ENCODE measurements at regions not wholly inside any gene's neighbourhood (a gene's known extent, or its start where the extent isn't known, plus 50 kb on each side); places are given as distances from the start of the nearest gene placed in this dataset.

DNA sequence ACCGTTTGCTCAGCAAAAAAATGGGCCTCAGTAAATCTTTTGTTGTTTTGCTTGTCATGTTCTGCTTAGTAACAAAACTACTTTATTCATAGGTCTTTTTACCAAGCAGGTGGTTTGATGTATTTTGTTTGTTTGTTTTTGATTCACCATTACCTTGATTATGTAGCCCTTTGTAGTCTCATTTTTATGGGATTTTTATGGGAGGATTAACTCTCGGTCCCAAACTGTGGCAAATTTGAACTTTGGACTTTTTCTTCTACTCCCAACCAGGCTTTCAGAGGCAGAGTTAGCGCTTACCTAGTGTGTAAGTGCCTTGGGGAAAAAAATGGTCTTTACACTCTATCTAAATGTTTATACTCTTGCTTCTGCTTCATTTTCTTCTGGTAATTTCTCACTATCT lies 276.7 kb upstream of the POU1F1 start:
- CTCF ChIA-PET: no interaction called here
- TF ChIP-seq CTCF (conservative IDR thresholded peaks at IDR 0.05; ENCODE audit: low read depth, low read length) (no peak), EZH2 (IDR thresholded peaks at IDR 0.05; ENCODE audit: borderline replicate concordance, low read depth, low read length, poor library complexity, severe bottlenecking) (no peak)

DNA sequence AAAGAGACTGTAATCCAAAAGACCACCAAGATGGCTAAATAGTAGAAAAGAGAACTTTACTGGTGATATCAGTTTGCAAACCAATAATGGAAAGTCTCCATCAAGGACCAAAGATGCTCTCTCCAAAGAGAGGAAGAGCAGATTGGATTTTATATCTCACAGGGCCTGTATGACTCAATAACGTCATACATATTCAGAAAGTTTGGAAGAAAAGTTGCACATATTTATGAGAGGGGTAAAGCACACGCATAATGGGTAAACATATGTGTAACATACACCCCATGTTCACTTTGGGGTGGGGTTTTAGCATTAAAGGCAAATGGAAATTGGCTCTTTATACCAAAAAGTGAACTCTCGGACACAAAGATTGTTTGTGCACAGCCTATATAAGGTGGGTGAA lies 274.5 kb upstream of the POU1F1 start:
- no peak for TF ChIP-seq CTCF (conservative IDR thresholded peaks at IDR 0.05; ENCODE audit: low read depth, low read length)
- TF ChIP-seq EZH2 (IDR thresholded peaks at IDR 0.05; ENCODE audit: borderline replicate concordance, low read depth, low read length, poor library complexity, severe bottlenecking): no peak
- BruUV-seq (replicated peaks): no TSS peak
- POLR2A ChIA-PET (ENCODE audit: low non-redundant PET): no interaction called here
- peaks cover 56% of the 10 kb centered on the region for H3K4me1 ChIP-seq (ENCODE audit: insufficient read depth, low read length, poor library complexity, severe bottlenecking)
- intact Hi-C loops (cut with micrococcal nuclease; ENCODE audit: unreplicated experiment): no loop called here
- H3K27me3 ChIP-seq (replicated peaks; ENCODE audit: insufficient read depth, low read depth, low read length, poor library complexity): no peaks in the 10 kb centered on the region
- H3K4me3 ChIP-seq (ENCODE audit: low read depth, low read length, poor library complexity, severe bottlenecking): no peak overlapping the region
- no peaks in the 10 kb centered on the region for H3K9me3 ChIP-seq (ENCODE audit: low read depth, low read length, poor library complexity, severe bottlenecking)
- H3K36me3 ChIP-seq (ENCODE audit: insufficient read depth, low read length, poor library complexity, severe bottlenecking): no peaks in the 10 kb centered on the region
- peak; percentile 42 for DNase-seq (ENCODE audit: low spot score)
- CTCF ChIA-PET: interaction anchor here (0.6 kb wide), 1 partner anchor 629 kb away, joined by 3 read pairs; no protein-coding TSS in a partner anchor
- peak overlapping the region; percentile 99 for H3K27ac ChIP-seq (ENCODE audit: low read depth, low read length, poor library complexity, severe bottlenecking)

More for the DNA sequence above, 276.7 kb upstream of the POU1F1 start:
- Histone ChIP-seq H3K27me3 (replicated peaks; ENCODE audit: insufficient read depth, low read depth, low read length, poor library complexity) (no peaks in the 10 kb centered on the region), H3K4me3 (ENCODE audit: low read depth, low read length, poor library complexity, severe bottlenecking) (no peak overlapping the region), H3K36me3 (ENCODE audit: insufficient read depth, low read length, poor library complexity, severe bottlenecking) (no peaks in the 10 kb centered on the region), H3K9me3 (ENCODE audit: low read depth, low read length, poor library complexity, severe bottlenecking) (no peaks in the 10 kb centered on the region), H3K27ac (ENCODE audit: low read depth, low read length, poor library complexity, severe bottlenecking) (peak overlapping the region; percentile 99), H3K4me1 (ENCODE audit: insufficient read depth, low read length, poor library complexity, severe bottlenecking) (peaks cover 34% of the 10 kb centered on the region)
- POLR2A ChIA-PET (ENCODE audit: low non-redundant PET): no interaction called here
- intact Hi-C loops (cut with micrococcal nuclease; ENCODE audit: unreplicated experiment): no loop called here
- no peak for DNase-seq (ENCODE audit: low spot score)
- BruUV-seq (replicated peaks): no TSS peak

DNA sequence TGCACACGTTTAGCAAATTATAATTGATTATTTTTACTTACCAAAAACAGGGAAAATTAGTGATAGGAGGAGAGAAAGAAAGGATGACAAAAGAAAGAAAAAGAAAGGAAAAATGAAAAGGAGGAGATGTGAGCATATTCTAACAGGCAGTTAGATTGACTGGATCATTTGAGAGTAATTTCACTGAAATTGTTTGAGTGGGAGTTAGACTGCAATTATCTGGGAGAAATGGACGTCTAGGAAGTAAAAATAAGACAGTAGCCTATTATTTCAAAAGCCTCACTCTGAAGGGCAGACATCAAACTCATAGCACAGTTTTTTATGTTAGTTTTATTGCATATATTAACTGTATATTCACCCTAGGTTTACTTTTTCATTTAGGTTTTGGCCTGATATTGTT lies 272.8 kb upstream of the POU1F1 start:
- intact Hi-C loops (cut with micrococcal nuclease; ENCODE audit: unreplicated experiment): loop anchor here (2.0 to 10.0 kb wide), 8 partner anchors 78 to 1744 kb away; partner anchors contain the start of gene HTR1F
- ChIA-PET CTCF (interaction anchor here (1.3 kb wide), 1 partner anchor 455 kb away, joined by 6 read pairs; no protein-coding TSS in a partner anchor), POLR2A (ENCODE audit: low non-redundant PET) (no interaction called here)
- Histone ChIP-seq H3K4me3 (ENCODE audit: low read depth, low read length, poor library complexity, severe bottlenecking) (no peak overlapping the region), H3K27me3 (replicated peaks; ENCODE audit: insufficient read depth, low read depth, low read length, poor library complexity) (no peaks in the 10 kb centered on the region), H3K27ac (ENCODE audit: low read depth, low read length, poor library complexity, severe bottlenecking) (peak overlapping the region; percentile 99), H3K36me3 (ENCODE audit: insufficient read depth, low read length, poor library complexity, severe bottlenecking) (peaks cover 7% of the 10 kb centered on the region), H3K4me1 (ENCODE audit: insufficient read depth, low read length, poor library complexity, severe bottlenecking) (peaks cover 57% of the 10 kb centered on the region), H3K9me3 (ENCODE audit: low read depth, low read length, poor library complexity, severe bottlenecking) (peaks cover 9% of the 10 kb centered on the region)
- BruUV-seq (replicated peaks): no TSS peak
- no peak for TF ChIP-seq CTCF (conservative IDR thresholded peaks at IDR 0.05; ENCODE audit: low read depth, low read length)
- no peak for TF ChIP-seq EZH2 (IDR thresholded peaks at IDR 0.05; ENCODE audit: borderline replicate concordance, low read depth, low read length, poor library complexity, severe bottlenecking)
- peak; percentile 82 for DNase-seq (ENCODE audit: low spot score)
